ENCODE measurements at regions not wholly inside any gene's neighbourhood (a gene's known extent, or its start where the extent isn't known, plus 50 kb on each side); places are given as distances from the start of the nearest gene placed in this dataset.

DNA sequence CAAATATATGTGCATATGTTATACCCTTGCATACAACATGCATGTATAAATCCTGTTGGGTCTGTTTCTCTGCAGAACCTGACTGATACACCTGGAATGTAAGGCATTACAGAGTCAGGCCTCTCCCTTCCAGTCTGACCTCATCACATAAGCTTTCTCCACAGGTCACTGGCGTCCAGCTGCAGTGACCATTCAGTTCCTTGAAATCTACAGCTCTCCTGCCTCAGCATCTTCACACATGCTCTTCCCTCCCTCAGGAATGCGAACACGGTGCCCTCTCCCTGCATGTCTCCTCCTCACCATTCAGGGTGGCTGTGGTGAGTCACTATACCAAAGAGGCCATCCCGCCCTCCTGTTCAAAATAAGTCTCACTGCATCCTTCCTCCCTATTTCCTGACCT is 657.8 kb upstream of the B3GAT1 start:
- TF ChIP-seq CTCF (IDR thresholded peaks at IDR 0.05) (no peak), POLR2A (IDR thresholded peaks at IDR 0.05) (no peak)

All from thyroid gland (tissue), 4 donors.